Trophoblast cell (in vitro differentiated cells and primary cell): ENCODE measurements at regions not wholly inside any gene's neighbourhood (a gene's known extent, or its start where the extent isn't known, plus 50 kb on each side); places are given as distances from the start of the nearest gene placed in this dataset.

ENCODE experiments used
- DNase-seq, 2 donors: peaks; one replicate each; pipeline ENCODE4 v3.0.0-alpha.2; 2016
- H2AFZ ChIP-seq: 2 replicates; pipeline ENCODE4 v1.6.1; 2013; ENCODE audit warnings: low read length, moderate library complexity, mild to moderate bottlenecking; ENCODE audit not compliant: insufficient read depth, poor library complexity
- H2AK5ac ChIP-seq: 2 replicates; pipeline ENCODE4 v1.6.1; 2013; ENCODE audit warnings: mild to moderate bottlenecking, low read length
- H2BK120ac ChIP-seq: 2 replicates; pipeline ENCODE4 v1.6.1; 2013; ENCODE audit warnings: low read length, mild to moderate bottlenecking, moderate library complexity; ENCODE audit not compliant: insufficient read depth, poor library complexity
- H2BK12ac ChIP-seq: 2 replicates; pipeline ENCODE4 v1.6.1; 2013; ENCODE audit warnings: mild to moderate bottlenecking, low read length, moderate library complexity
- H2BK5ac ChIP-seq: 2 replicates; pipeline ENCODE4 v1.6.1; 2013; ENCODE audit warnings: low read length, low read depth, moderate library complexity, mild to moderate bottlenecking; ENCODE audit not compliant: poor library complexity
- H3K14ac ChIP-seq: 2 replicates; pipeline ENCODE4 v1.6.1; 2013; ENCODE audit warnings: mild to moderate bottlenecking, low read length
- H3K18ac ChIP-seq: 2 replicates; pipeline ENCODE4 v1.6.1; 2013; ENCODE audit warnings: mild to moderate bottlenecking, low read length
- H3K23ac ChIP-seq: 2 replicates; pipeline ENCODE4 v1.6.1; 2013; ENCODE audit warnings: low read length
- H3K27ac ChIP-seq: 2 replicates; pipeline ENCODE4 v1.5.1; 2013; ENCODE audit warnings: low read depth, mild to moderate bottlenecking, inconsistent platforms, low read length, moderate library complexity
- H3K27me3 ChIP-seq: 2 replicates; pipeline ENCODE4 v1.6.1; 2013; ENCODE audit warnings: inconsistent platforms, mild to moderate bottlenecking, low read length, moderate library complexity; ENCODE audit not compliant: insufficient read depth
- H3K36me3 ChIP-seq, 2 experiments: 1 replicate in 1 of 2; 2 replicates in 1 of 2; pipeline ENCODE4 v1.6.1; 2013; ENCODE audit warnings: low read length in 2 of 2, mild to moderate bottlenecking in 2 of 2, moderate library complexity in 1 of 2; ENCODE audit not compliant: insufficient read depth in 2 of 2, control insufficient read depth in 1 of 2
- H3K4ac ChIP-seq: 2 replicates; pipeline ENCODE4 v1.6.1; 2013; ENCODE audit warnings: low read depth, mild to moderate bottlenecking, low read length, moderate library complexity
- H3K4me1 ChIP-seq, 2 experiments: 1 replicate in 1 of 2; 2 replicates in 1 of 2; pipeline ENCODE4 v1.6.1; 2013; ENCODE audit warnings: low read length in 2 of 2, mild to moderate bottlenecking in 2 of 2, moderate library complexity in 1 of 2; ENCODE audit not compliant: insufficient read depth in 2 of 2, control insufficient read depth in 1 of 2
- H3K4me2 ChIP-seq: 2 replicates; pipeline ENCODE4 v1.6.1; 2013; ENCODE audit warnings: inconsistent platforms, mild to moderate bottlenecking, low read length, moderate library complexity
- H3K4me3 ChIP-seq: 2 replicates; pipeline ENCODE4 v1.5.1; 2013; ENCODE audit warnings: mild to moderate bottlenecking, low read depth, low read length, inconsistent platforms
- H3K79me1 ChIP-seq: one replicate; pipeline ENCODE4 v1.6.1; 2013; ENCODE audit warnings: low read length
- H3K79me2 ChIP-seq: 2 replicates; pipeline ENCODE4 v1.6.1; 2013; ENCODE audit warnings: low read length, mild to moderate bottlenecking; ENCODE audit not compliant: control insufficient read depth, insufficient read depth, poor library complexity
- H3K9ac ChIP-seq: 2 replicates; pipeline ENCODE4 v1.6.1; 2013; ENCODE audit warnings: mild to moderate bottlenecking, low read length
- H3K9me3 ChIP-seq: 2 replicates; pipeline ENCODE4 v1.6.1; 2013; ENCODE audit warnings: low read depth, mild to moderate bottlenecking, control low read depth, inconsistent platforms, low read length; ENCODE audit not compliant: insufficient read depth
- H4K12ac ChIP-seq: 2 replicates; pipeline ENCODE4 v1.6.1; 2013; ENCODE audit warnings: low read depth, mild to moderate bottlenecking, low read length, moderate library complexity
- H4K8ac ChIP-seq: 2 replicates; pipeline ENCODE4 v1.6.1; 2013; ENCODE audit warnings: low read depth, mild to moderate bottlenecking, low read length, moderate library complexity
- H4K91ac ChIP-seq: one replicate; pipeline ENCODE4 v1.6.1; 2013; ENCODE audit warnings: low read depth, mild to moderate bottlenecking, low read length, moderate library complexity
- WGBS: extraction: QIAGEN DNeasy Blood & Tissue Kit; methylation state at CpG from one replicate; pipeline ENCODE4 v1.1.7; 2013; ENCODE audit warnings: missing lambda C conversion rate; ENCODE audit not compliant: insufficient read length, insufficient coverage; ENCODE audit errors: extremely low coverage; 5-methylcytosine and 5-hydroxymethylcytosine counted together

GRCh38 chr20:62527781-62528180 lies 52.0 kb upstream of the GATA5 start:
- Histone ChIP-seq H3K9me3 (no peaks in the 10 kb centered on the region), H3K4ac (no peak overlapping the region), H3K4me1 (peaks cover 6 to 11% of the 10 kb centered on the region in 2 experiments), H2AK5ac (no peak overlapping the region), H3K79me2 (no peaks in the 10 kb centered on the region), H3K36me3 (no peaks in the 10 kb centered on the region), H4K12ac (no peak overlapping the region), H2BK120ac (no peak overlapping the region), H3K18ac (no peak overlapping the region), H3K79me1 (no peaks in the 10 kb centered on the region), H2AFZ (no peak overlapping the region), H4K91ac (no peak overlapping the region), H3K4me3 (no peak overlapping the region), H3K14ac (no peak overlapping the region), H3K23ac (no peak overlapping the region), H2BK5ac (no peak overlapping the region), H3K27ac (no peak overlapping the region), H3K4me2 (no peak overlapping the region), H2BK12ac (no peak overlapping the region), H4K8ac (no peak overlapping the region), H3K27me3 (no peaks in the 10 kb centered on the region), H3K9ac (no peak overlapping the region)
- no CpG with 5 or more reads among the region's 20 CpGs for WGBS
- DNase-seq, result no peak

- Histone ChIP-seq H3K27me3 (no peaks in the 10 kb centered on the region), H3K4me2 (no peak overlapping the region), H2AFZ (no peak overlapping the region), H2BK12ac (no peak overlapping the region), H3K4ac (no peak overlapping the region), H4K8ac (no peak overlapping the region), H3K9me3 (no peaks in the 10 kb centered on the region), H3K79me2 (no peaks in the 10 kb centered on the region), H2BK5ac (no peak overlapping the region), H3K79me1 (no peaks in the 10 kb centered on the region), H2AK5ac (no peak overlapping the region), H3K4me3 (no peak overlapping the region), H3K4me1 (peaks cover 2 to 8% of the 10 kb centered on the region in 2 experiments), H3K14ac (no peak overlapping the region), H2BK120ac (no peak overlapping the region), H3K27ac (no peak overlapping the region), H3K23ac (no peak overlapping the region), H3K36me3 (no peaks in the 10 kb centered on the region), H4K91ac (no peak overlapping the region), H4K12ac (no peak overlapping the region), H3K9ac (no peak overlapping the region), H3K18ac (no peak overlapping the region)
- no CpG with 5 or more reads among the region's 25 CpGs for WGBS
- no peak for DNase-seq
Measured at GRCh38 chr20:62528983-62529891, 53.4 kb upstream of the GATA5 start.

- Histone ChIP-seq H3K14ac (no peak overlapping the region), H2AK5ac (no peak overlapping the region), H4K12ac (no peak overlapping the region), H3K4me2 (no peak overlapping the region), H2BK12ac (no peak overlapping the region), H3K4me1 (peaks cover 0 to 3% of the 10 kb centered on the region in 2 experiments), H2AFZ (no peak overlapping the region), H3K23ac (no peak overlapping the region), H3K18ac (no peak overlapping the region), H3K4ac (no peak overlapping the region), H3K36me3 (no peaks in the 10 kb centered on the region), H3K79me1 (no peaks in the 10 kb centered on the region), H4K8ac (no peak overlapping the region), H3K27me3 (no peaks in the 10 kb centered on the region), H2BK5ac (no peak overlapping the region), H4K91ac (no peak overlapping the region), H2BK120ac (no peak overlapping the region), H3K79me2 (no peaks in the 10 kb centered on the region), H3K27ac (no peak overlapping the region), H3K9me3 (no peaks in the 10 kb centered on the region), H3K9ac (no peak overlapping the region), H3K4me3 (no peak overlapping the region)
- DNase-seq, result no peak
- WGBS, result no CpG with 5 or more reads among the region's 25 CpGs
Measured at GRCh38 chr20:62529896-62530642, 54.3 kb upstream of the GATA5 start.

- Histone ChIP-seq H3K4me1 (peaks cover 0 to 3% of the 10 kb centered on the region in 2 experiments), H2BK120ac (no peak overlapping the region), H3K9me3 (peaks cover 2% of the 10 kb centered on the region), H3K79me2 (no peaks in the 10 kb centered on the region), H2BK5ac (no peak overlapping the region), H3K27me3 (no peaks in the 10 kb centered on the region), H3K36me3 (no peaks in the 10 kb centered on the region), H4K8ac (no peak overlapping the region), H3K23ac (no peak overlapping the region), H3K4me2 (no peak overlapping the region), H2AFZ (no peak overlapping the region), H4K12ac (no peak overlapping the region), H2BK12ac (no peak overlapping the region), H3K4me3 (no peak overlapping the region), H2AK5ac (no peak overlapping the region), H3K79me1 (no peaks in the 10 kb centered on the region), H4K91ac (no peak overlapping the region), H3K27ac (no peak overlapping the region), H3K14ac (no peak overlapping the region), H3K4ac (no peak overlapping the region), H3K18ac (no peak overlapping the region), H3K9ac (no peak overlapping the region)
- DNase-seq, result no peak
- no CpG with 5 or more reads among the region's 16 CpGs for whole genome bisulfite sequencing
Measured at GRCh38 chr20:62530643-62531032, 54.8 kb upstream of the GATA5 start.
